HepG2 (cell line): ENCODE measurements at regions not wholly inside any gene's neighbourhood (a gene's known extent, or its start where the extent isn't known, plus 50 kb on each side); places are given as distances from the start of the nearest gene placed in this dataset. TPM values are rescaled to one million over a fixed set of nuclear protein-coding genes. Genes with fewer than 3 reads are reported as not detected.
"Not testable (repeated sequence)": the region's sequence is repeated elsewhere in the genome, so short reads cannot be mapped to it uniquely, and the experiment has no call there.

ENCODE experiments used
- ATAC-seq: fragments of 200-7000 bp; cut with Tn5 transposase; 3 replicates; pipeline ENCODE4 v1.9.1; 2020; ENCODE audit warnings: mild to moderate bottlenecking, moderate library complexity
- BruUV-seq: library from RNA; stranded (reverse); fragments of 400-500 nt; replicated peaks from 2 replicates; lab custom pipeline; 2021; lab: Mats Ljungman, UMichigan
- CTCF ChIA-PET: fragments of 300-600 bp; formaldehyde crosslinking; extraction: SDS; loops from one replicate; lab custom pipeline; 2021; ENCODE audit warnings: low total read pairs, inconsistent platforms, low intra/inter-chr PET ratio; lab: Yijun Ruan, JAX
- POLR2A ChIA-PET: fragments of 350-600 bp; sonication (Branson Sonifier 250); formaldehyde crosslinking; loops from one replicate; lab custom pipeline; 2020; ENCODE audit warnings: antibody characterized with exemption, inconsistent platforms; lab: Yijun Ruan, JAX
- DNase-seq: peaks from one replicate; pipeline ENCODE4 v3.0.0-alpha.2; 2015; ENCODE audit warnings: low spot score
- FAIRE-seq: peaks from 3 replicates; lab custom pipeline; 2011; peaks lifted over from hg19 to GRCh38; lab: Jason Lieb, UNC
- H2AFZ ChIP-seq: one replicate; pipeline ENCODE4 v1.6.1; 2011; ENCODE audit warnings: low read length, inconsistent platforms
- H3K27ac ChIP-seq: fragments of 300-600 bp; 3 replicates; pipeline ENCODE4 v1.8.0; 2011; ENCODE audit warnings: mixed run types, mild to moderate bottlenecking, mixed read lengths, low read length, inconsistent platforms; ENCODE audit not compliant: insufficient read depth; ENCODE audit errors: extremely low read length
- H3K27me3 ChIP-seq, 2 experiments: fragments of 200-600 bp in 1 of 2; 2 replicates in 1 of 2; 3 replicates in 1 of 2; pipeline versions ENCODE4 v1.6.0 to v1.8.0; 2011; ENCODE audit warnings: low read length in 2 of 2, mild to moderate bottlenecking in 2 of 2, moderate library complexity in 2 of 2, inconsistent platforms in 1 of 2; ENCODE audit not compliant: insufficient read depth in 2 of 2, control insufficient read depth in 1 of 2
- H3K36me3 ChIP-seq, 2 experiments: fragments of 200-600 bp in 1 of 2; replicated peaks in 1 of 2; 2 replicates in 1 of 2; 3 replicates in 1 of 2; pipeline versions ENCODE4 v1.5.1 to v1.8.0; 2011; ENCODE audit warnings: low read length in 2 of 2, inconsistent platforms in 1 of 2; ENCODE audit not compliant: insufficient read depth in 2 of 2, control insufficient read depth in 1 of 2
- H3K4me1 ChIP-seq: 2 replicates; pipeline ENCODE4 v1.5.1; 2012; ENCODE audit warnings: low read length, inconsistent platforms; ENCODE audit not compliant: insufficient read depth
- H3K4me2 ChIP-seq: 2 replicates; pipeline ENCODE4 v1.6.0; 2011; ENCODE audit warnings: low read depth, low read length, inconsistent platforms
- H3K4me3 ChIP-seq, 3 experiments: fragments of 200-600 bp in 1 of 3; sonication (generic), shearing (Covaris generic) in 1 of 3; replicated peaks in 1 of 3; 2 replicates each; pipeline ENCODE4 v1.5.1; 2011 to 2016; ENCODE audit warnings: low read length in 3 of 3, inconsistent platforms in 2 of 3, low read depth in 2 of 3, mild to moderate bottlenecking in 2 of 3, control low read depth in 1 of 3, mixed read lengths in 1 of 3; ENCODE audit not compliant: insufficient read depth in 1 of 3
- H3K79me2 ChIP-seq: one replicate; pipeline ENCODE4 v1.6.1; 2011; ENCODE audit warnings: low read length, inconsistent platforms; ENCODE audit not compliant: insufficient read depth
- H3K9ac ChIP-seq: 2 replicates; pipeline ENCODE4 v1.6.0; 2011; ENCODE audit warnings: mild to moderate bottlenecking, low read depth, low read length, inconsistent platforms; ENCODE audit not compliant: insufficient read depth
- H3K9me3 ChIP-seq: 2 replicates; pipeline ENCODE4 v1.5.1; 2012; ENCODE audit warnings: mild to moderate bottlenecking, low read length
- H4K20me1 ChIP-seq: 2 replicates; pipeline ENCODE4 v1.6.0; 2011; ENCODE audit warnings: inconsistent platforms, mild to moderate bottlenecking, low read length, moderate library complexity; ENCODE audit not compliant: insufficient read depth
- WGBS: methylation state at CpG from one replicate; pipeline ENCODE4 v1.1.6; 2017; ENCODE audit warnings: low lambda C conversion rate; 5-methylcytosine and 5-hydroxymethylcytosine counted together
- in situ Hi-C: cut with HindIII; loops from 2 replicates; pipeline ENCODE4 v1.10.0; 2017; ENCODE audit warnings: low pct_unique_long_range_greater_than_20kb; ENCODE audit not compliant: extremely low pct_ligation_motif_present
- intact Hi-C: fragments of 100-400 bp; cut with micrococcal nuclease; formaldehyde crosslinking; loops from one replicate; pipeline ENCODE4 v1.10.0; 2022; ENCODE audit not compliant: unreplicated experiment
- microRNA-seq: library from miRNA; unstranded; fragments of <30 nt; microRNA quantifications from one replicate; pipeline ENCODE4, GENCODE V29; 2020
- small RNA-seq, 3 experiments: library from RNA; depleted of rRNA; stranded (forward); fragments of <200 nt; gene quantifications; one replicate each; pipeline ENCODE3, GENCODE V24; 2012; ENCODE audit warnings: low read depth in 2 of 3, low replicate concordance in 1 of 3; ENCODE audit not compliant: insufficient read length in 3 of 3, insufficient read depth in 2 of 3

- BruUV-seq, DNase-seq, H3K9ac ChIP-seq, H3K36me3 ChIP-seq, H3K4me2 ChIP-seq, in situ Hi-C loops, H3K79me2 ChIP-seq, H3K27me3 ChIP-seq, CTCF ChIA-PET, FAIRE-seq, H3K4me1 ChIP-seq, ATAC-seq, H3K9me3 ChIP-seq, H2AFZ ChIP-seq, intact Hi-C loops, POLR2A ChIA-PET, H4K20me1 ChIP-seq, H3K27ac ChIP-seq, H3K4me3 ChIP-seq: not testable (repeated sequence)
- WGBS, result no CpG with 5 or more reads among the region's 23 CpGs
These were observed 75.0 kb upstream of the POTEB3 start for GRCh38 chr15:21515296-21515695.

GRCh38 chr15:21503021-21503420, 62.7 kb upstream of the POTEB3 start:
- H3K4me2 ChIP-seq, H3K4me1 ChIP-seq, POLR2A ChIA-PET, ATAC-seq, FAIRE-seq, H3K27me3 ChIP-seq, H4K20me1 ChIP-seq, H2AFZ ChIP-seq, H3K9me3 ChIP-seq, H3K27ac ChIP-seq, H3K4me3 ChIP-seq, BruUV-seq, in situ Hi-C loops, CTCF ChIA-PET, H3K79me2 ChIP-seq, H3K36me3 ChIP-seq, intact Hi-C loops, DNase-seq, H3K9ac ChIP-seq: not testable (repeated sequence)
- no CpG with 5 or more reads among the region's 2 CpGs for WGBS

Small RNA genes in the stretch of these regions (microRNA-seq; reads per million reads assigned to microRNA genes)
- not detected for gene MIR5701-2

Small RNA genes in the stretch of these regions (small RNA-seq; reads per million reads assigned to genes)
- gene AC135068.3 (0 reads per million in 3 experiments), gene MIR5701-2 (0 reads per million in 3 experiments)
